GM23248 (cell line): ENCODE measurements at regions not wholly inside any gene's neighbourhood (a gene's known extent, or its start where the extent isn't known, plus 50 kb on each side); places are given as distances from the start of the nearest gene placed in this dataset.

Source experiments
- EZH2 ChIP-seq: fragments of 200-600 bp; sonication (generic); IDR thresholded peaks from 2 replicates; pipeline ENCODE4 v1.6.1; 2018; ENCODE audit warnings: antibody characterized with exemption, mild to moderate bottlenecking; ENCODE audit not compliant: insufficient read depth, poor library complexity, severe bottlenecking
- EZH2phosphoT487 ChIP-seq: fragments of 200-600 bp; sonication (generic); IDR thresholded peaks from 2 replicates; pipeline ENCODE4 v1.6.1; 2018; ENCODE audit warnings: antibody characterized with exemption, moderate library complexity, mild to moderate bottlenecking, low read depth; ENCODE audit not compliant: insufficient read depth

DNA sequence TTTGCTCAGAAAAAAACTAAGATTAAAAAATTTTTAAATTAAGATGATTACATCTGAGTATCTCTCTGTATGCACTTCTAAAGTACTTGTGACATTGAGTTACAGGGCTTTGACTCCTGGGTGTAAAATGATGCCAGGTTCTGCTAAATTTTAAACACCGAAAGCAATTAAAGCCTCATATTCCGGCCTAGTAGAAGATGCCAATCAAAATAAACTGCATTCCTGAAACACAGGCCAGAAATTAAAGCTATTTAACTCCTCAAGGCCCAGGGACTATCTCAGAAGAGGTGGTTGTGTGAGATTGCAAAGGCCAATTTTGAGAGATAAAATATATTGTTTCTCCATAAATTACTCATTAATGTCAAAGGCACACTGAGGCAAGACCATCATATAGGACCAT lies 388.3 kb downstream of the KIF20B start:
- TF ChIP-seq EZH2phosphoT487 (no peak), EZH2 (no peak)
